ENCODE measurements at regions not wholly inside any gene's neighbourhood (a gene's known extent, or its start where the extent isn't known, plus 50 kb on each side); places are given as distances from the start of the nearest gene placed in this dataset.

DNA sequence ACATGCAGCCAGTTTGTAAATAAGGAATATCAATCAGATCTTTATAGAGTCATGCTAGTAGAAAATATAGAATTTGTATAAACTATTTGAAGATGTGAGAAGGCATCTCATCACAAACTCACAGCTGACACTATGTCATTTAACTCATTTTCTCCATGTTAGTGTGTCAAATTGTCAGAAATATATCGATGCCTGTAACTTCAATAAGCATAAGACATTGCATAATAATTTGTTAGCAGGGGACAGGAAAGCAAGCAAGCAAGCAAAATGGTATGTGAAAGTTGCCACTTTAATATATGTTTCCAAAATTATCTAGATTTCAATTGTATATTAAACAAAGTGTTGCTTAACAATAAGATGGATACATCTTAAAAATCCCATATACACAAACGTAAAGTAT, 571.0 kb downstream of the ARL4A start:
- TF ChIP-seq, protein P1, sequence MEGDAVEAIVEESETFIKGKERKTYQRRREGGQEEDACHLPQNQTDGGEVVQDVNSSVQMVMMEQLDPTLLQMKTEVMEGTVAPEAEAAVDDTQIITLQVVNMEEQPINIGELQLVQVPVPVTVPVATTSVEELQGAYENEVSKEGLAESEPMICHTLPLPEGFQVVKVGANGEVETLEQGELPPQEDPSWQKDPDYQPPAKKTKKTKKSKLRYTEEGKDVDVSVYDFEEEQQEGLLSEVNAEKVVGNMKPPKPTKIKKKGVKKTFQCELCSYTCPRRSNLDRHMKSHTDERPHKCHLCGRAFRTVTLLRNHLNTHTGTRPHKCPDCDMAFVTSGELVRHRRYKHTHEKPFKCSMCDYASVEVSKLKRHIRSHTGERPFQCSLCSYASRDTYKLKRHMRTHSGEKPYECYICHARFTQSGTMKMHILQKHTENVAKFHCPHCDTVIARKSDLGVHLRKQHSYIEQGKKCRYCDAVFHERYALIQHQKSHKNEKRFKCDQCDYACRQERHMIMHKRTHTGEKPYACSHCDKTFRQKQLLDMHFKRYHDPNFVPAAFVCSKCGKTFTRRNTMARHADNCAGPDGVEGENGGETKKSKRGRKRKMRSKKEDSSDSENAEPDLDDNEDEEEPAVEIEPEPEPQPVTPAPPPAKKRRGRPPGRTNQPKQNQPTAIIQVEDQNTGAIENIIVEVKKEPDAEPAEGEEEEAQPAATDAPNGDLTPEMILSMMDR (IDR thresholded peaks at IDR 0.05; ENCODE audit: insufficient read depth, low read length) = no peak
- TF ChIP-seq POLR2AphosphoS5 (IDR thresholded peaks at IDR 0.05; ENCODE audit: low read depth) = no peak
